ENCODE measurements at regions not wholly inside any gene's neighbourhood (a gene's known extent, or its start where the extent isn't known, plus 50 kb on each side); places are given as distances from the start of the nearest gene placed in this dataset.

GRCh38 chr18:44543387-44543786, 137.3 kb upstream of the SETBP1 start:
- TF ChIP-seq, protein P1, sequence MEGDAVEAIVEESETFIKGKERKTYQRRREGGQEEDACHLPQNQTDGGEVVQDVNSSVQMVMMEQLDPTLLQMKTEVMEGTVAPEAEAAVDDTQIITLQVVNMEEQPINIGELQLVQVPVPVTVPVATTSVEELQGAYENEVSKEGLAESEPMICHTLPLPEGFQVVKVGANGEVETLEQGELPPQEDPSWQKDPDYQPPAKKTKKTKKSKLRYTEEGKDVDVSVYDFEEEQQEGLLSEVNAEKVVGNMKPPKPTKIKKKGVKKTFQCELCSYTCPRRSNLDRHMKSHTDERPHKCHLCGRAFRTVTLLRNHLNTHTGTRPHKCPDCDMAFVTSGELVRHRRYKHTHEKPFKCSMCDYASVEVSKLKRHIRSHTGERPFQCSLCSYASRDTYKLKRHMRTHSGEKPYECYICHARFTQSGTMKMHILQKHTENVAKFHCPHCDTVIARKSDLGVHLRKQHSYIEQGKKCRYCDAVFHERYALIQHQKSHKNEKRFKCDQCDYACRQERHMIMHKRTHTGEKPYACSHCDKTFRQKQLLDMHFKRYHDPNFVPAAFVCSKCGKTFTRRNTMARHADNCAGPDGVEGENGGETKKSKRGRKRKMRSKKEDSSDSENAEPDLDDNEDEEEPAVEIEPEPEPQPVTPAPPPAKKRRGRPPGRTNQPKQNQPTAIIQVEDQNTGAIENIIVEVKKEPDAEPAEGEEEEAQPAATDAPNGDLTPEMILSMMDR (conservative IDR thresholded peaks at IDR 0.05; ENCODE audit: low read depth, low read length) = no peak
- H3K4me3 ChIP-seq (ENCODE audit: low read length) = no peak overlapping the region
- DNase-seq (ENCODE audit: low read depth) = no peak

DNA sequence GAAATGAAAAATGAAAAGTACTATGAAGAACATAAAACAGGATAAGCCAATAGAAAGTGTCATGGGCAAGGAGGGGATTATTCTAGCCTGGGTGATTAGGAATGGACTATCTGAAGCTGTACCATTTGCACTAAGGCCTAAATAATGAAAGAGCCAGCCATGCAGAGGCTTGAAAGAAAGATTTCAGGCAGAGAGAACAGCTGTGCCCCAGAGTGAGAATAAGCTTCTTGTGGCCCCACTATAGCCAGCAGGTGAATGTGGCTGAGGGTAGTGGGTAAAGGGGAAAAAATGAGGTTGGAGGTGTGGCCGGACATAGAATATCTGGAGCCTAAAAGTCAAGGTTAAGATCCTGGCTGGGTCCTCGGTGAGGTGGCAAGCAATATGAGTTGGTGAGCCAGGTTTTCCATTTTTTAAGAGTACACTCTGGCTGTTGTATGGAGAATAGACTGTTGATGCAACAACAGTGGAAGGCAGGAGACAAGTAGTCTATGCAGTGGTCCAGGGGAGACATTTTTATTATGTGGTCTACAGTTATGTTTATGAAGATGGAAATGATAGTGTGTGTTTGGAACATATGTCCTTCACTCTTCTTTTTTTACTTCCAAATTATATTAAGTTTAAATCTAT, 135.2 kb upstream of the SETBP1 start:
- H3K4me3 ChIP-seq (ENCODE audit: low read length) = no peak overlapping the region
- no peak for DNase-seq (ENCODE audit: low read depth)
- TF ChIP-seq, protein P1 (conservative IDR thresholded peaks at IDR 0.05; ENCODE audit: low read depth, low read length) = no peak

DNA sequence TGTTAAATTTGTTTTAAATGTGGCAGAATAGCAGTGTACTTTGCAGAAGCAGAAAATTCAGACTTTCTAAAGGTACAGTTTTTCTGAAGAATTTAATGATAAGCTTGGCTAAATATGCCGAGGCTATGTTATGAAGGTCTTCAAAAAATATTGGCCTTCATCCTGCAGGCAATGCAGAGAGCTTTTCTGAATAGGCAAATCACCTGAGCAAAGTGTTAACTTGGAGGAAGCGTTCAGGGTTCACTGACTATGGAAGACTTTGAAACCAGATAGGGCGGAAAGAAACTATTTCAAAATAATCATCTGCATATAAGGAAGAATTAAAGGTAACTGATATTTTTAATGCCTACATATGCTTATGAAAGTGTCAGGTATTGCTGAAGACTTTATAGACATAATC, 133.7 kb upstream of the SETBP1 start:
- H3K4me3 ChIP-seq (ENCODE audit: low read length) = no peak overlapping the region
- no peak for DNase-seq (ENCODE audit: low read depth)
- TF ChIP-seq, protein P1 (conservative IDR thresholded peaks at IDR 0.05; ENCODE audit: low read depth, low read length) = no peak

GRCh38 chr18:44548291-44549221, 132.1 kb upstream of the SETBP1 start:
- no peak overlapping the region for H3K4me3 ChIP-seq (ENCODE audit: low read length)
- DNase-seq (ENCODE audit: low read depth) = no peak

DNA sequence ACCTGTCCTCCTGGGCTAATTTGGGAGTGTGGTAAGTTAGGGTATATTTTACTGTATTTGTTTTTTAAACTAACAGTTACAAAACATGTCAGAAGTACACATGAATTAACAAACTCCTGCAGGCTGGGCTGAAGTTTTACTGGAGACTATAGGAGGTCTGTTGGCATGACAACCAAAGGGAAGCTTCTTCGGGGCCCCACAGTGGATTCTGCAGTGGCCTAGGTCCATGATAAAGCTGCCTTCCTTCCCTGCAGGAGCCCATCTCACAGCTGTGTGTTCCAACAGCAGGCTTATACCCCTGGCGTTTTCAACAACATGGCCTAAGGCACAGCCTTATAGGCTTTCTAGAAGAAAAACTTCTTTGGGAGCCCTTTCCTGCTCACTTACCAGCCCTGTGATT, 128.0 kb upstream of the SETBP1 start:
- no peak for DNase-seq (ENCODE audit: low read depth)
- no peak overlapping the region for H3K4me3 ChIP-seq (ENCODE audit: low read length)
- TF ChIP-seq, protein P1 (conservative IDR thresholded peaks at IDR 0.05; ENCODE audit: low read depth, low read length) = no peak

More at GRCh38 chr18:44548291-44549221, 132.1 kb upstream of the SETBP1 start:
- TF ChIP-seq, protein P1 (conservative IDR thresholded peaks at IDR 0.05; ENCODE audit: low read depth, low read length) = no peak

GRCh38 chr18:44556296-44556695, 124.4 kb upstream of the SETBP1 start:
- TF ChIP-seq, protein P1 (conservative IDR thresholded peaks at IDR 0.05; ENCODE audit: low read depth, low read length) = no peak
- H3K4me3 ChIP-seq (ENCODE audit: low read length) = no peak overlapping the region
- no peak for DNase-seq (ENCODE audit: low read depth)

All from retinal pigment epithelial cell (primary cell).